ENCODE measurements at regions not wholly inside any gene's neighbourhood (a gene's known extent, or its start where the extent isn't known, plus 50 kb on each side); places are given as distances from the start of the nearest gene placed in this dataset.

GRCh38 chr5:143600396-143601075 is 197.1 kb upstream of the NR3C1 start:
- Histone ChIP-seq H3K9me3 (no peaks in the 10 kb centered on the region), H3K4me3 (no peak overlapping the region), H3K27ac (peak overlapping the region in 1 of 12 donors; percentile 9), H3K36me3 (no peaks in the 10 kb centered on the region), H3K27me3 (no peaks in the 10 kb centered on the region), H3K4me1 (peaks cover 0 to 36% (median 9%) of the 10 kb centered on the region in 12 donors)
- WGBS, 4 donors = 90 to 92% (median 92%) methylated on average over 6 of the region's 6 CpGs
- no peak for DNase-seq
- intact Hi-C loops (cut with DNase I) = no loop called here
- TF ChIP-seq POLR2A (IDR thresholded peaks at IDR 0.05) = no peak
- no peak for TF ChIP-seq CTCF (IDR thresholded peaks at IDR 0.05)
- peak in 2 of 4 donors; percentile 20 to 45 for ATAC-seq

GRCh38 chr5:143599474-143599873 is 196.0 kb upstream of the NR3C1 start:
- Histone ChIP-seq H3K4me3 (no peak overlapping the region), H3K27me3 (no peaks in the 10 kb centered on the region), H3K4me1 (peaks cover 0 to 25% (median 8%) of the 10 kb centered on the region in 12 donors), H3K9me3 (no peaks in the 10 kb centered on the region), H3K27ac (no peak overlapping the region), H3K36me3 (no peaks in the 10 kb centered on the region)
- 93 to 96% (median 93%) methylated on average over 6 of the region's 6 CpGs for WGBS, 4 donors
- no peak for ATAC-seq
- DNase-seq = no peak
- no peak for TF ChIP-seq POLR2A (IDR thresholded peaks at IDR 0.05)
- no peak for TF ChIP-seq CTCF (IDR thresholded peaks at IDR 0.05)
- intact Hi-C loops (cut with DNase I) = no loop called here

- no peaks in the 10 kb centered on the region for H3K36me3 ChIP-seq
- H3K27me3 ChIP-seq = no peaks in the 10 kb centered on the region
- WGBS, 4 donors = 64 to 74% (median 69%) methylated on average over 3 of the region's 3 CpGs
- intact Hi-C loops (cut with DNase I) = no loop called here
- no peak for ATAC-seq
- DNase-seq = no peak
- no peak overlapping the region for H3K4me3 ChIP-seq
- TF ChIP-seq POLR2A (IDR thresholded peaks at IDR 0.05) (no peak), CTCF (IDR thresholded peaks at IDR 0.05) (no peak)
- H3K9me3 ChIP-seq = no peaks in the 10 kb centered on the region
- no peak overlapping the region for H3K27ac ChIP-seq
- peaks cover 0 to 30% (median 8%) of the 10 kb centered on the region in 12 donors for H3K4me1 ChIP-seq
These were observed 193.3 kb upstream of the NR3C1 start for GRCh38 chr5:143596824-143597223.

- intact Hi-C loops (cut with DNase I) = no loop called here
- H3K9me3 ChIP-seq = no peaks in the 10 kb centered on the region
- DNase-seq (no peak), ATAC-seq (no peak)
- H3K36me3 ChIP-seq = no peaks in the 10 kb centered on the region
- peaks cover 0 to 20% (median 4%) of the 10 kb centered on the region in 12 donors for H3K4me1 ChIP-seq
- no peaks in the 10 kb centered on the region for H3K27me3 ChIP-seq
- WGBS, 4 donors = 87 to 90% (median 90%) methylated on average over 6 of the region's 6 CpGs
- no peak overlapping the region for H3K4me3 ChIP-seq
- no peak for TF ChIP-seq POLR2A (IDR thresholded peaks at IDR 0.05)
- TF ChIP-seq CTCF (IDR thresholded peaks at IDR 0.05) = no peak
- no peak overlapping the region for H3K27ac ChIP-seq
These were observed 191.7 kb upstream of the NR3C1 start for GRCh38 chr5:143594902-143595818.

Measured in heart left ventricle (tissue), 16 donors.